Activated CD4-positive, alpha-beta T cell treated with anti-CD3 and anti-CD28 coated beads, Interleukin-2, amount 10 ng/mL, durations not matched to agents 24 days and 14 days (primary cell): ENCODE measurements at regions not wholly inside any gene's neighbourhood (a gene's known extent, or its start where the extent isn't known, plus 50 kb on each side); places are given as distances from the start of the nearest gene placed in this dataset.
"Not testable (repeated sequence)": the region's sequence is repeated elsewhere in the genome, so short reads cannot be mapped to it uniquely, and the experiment has no call there.

Experiments
- DNase-seq: peaks from one replicate; pipeline ENCODE4 v3.0.0; 2022
- H3K27ac Mint-ChIP-seq: one replicate; pipeline ENCODE4 v1.8.0; 2022; ENCODE audit warnings: mild to moderate bottlenecking, mixed read lengths
- H3K27me3 Mint-ChIP-seq: one replicate; pipeline ENCODE4 v1.8.0; 2022; ENCODE audit warnings: mixed read lengths
- H3K36me3 Mint-ChIP-seq: one replicate; pipeline ENCODE4 v1.8.0; 2022; ENCODE audit warnings: low read depth, mild to moderate bottlenecking, mixed read lengths
- H3K4me1 Mint-ChIP-seq: one replicate; pipeline ENCODE4 v1.8.0; 2021; ENCODE audit warnings: mixed read lengths
- H3K4me3 Mint-ChIP-seq: one replicate; pipeline ENCODE4 v1.8.0; 2022; ENCODE audit warnings: mild to moderate bottlenecking, moderate library complexity, mixed read lengths
- H3K9me3 Mint-ChIP-seq: one replicate; pipeline ENCODE4 v1.8.0; 2021; ENCODE audit warnings: mixed read lengths
- intact Hi-C: fragments of 100-400 bp; cut with micrococcal nuclease; formaldehyde crosslinking; loops from one replicate; pipeline ENCODE4 v1.15.1; 2023

DNA sequence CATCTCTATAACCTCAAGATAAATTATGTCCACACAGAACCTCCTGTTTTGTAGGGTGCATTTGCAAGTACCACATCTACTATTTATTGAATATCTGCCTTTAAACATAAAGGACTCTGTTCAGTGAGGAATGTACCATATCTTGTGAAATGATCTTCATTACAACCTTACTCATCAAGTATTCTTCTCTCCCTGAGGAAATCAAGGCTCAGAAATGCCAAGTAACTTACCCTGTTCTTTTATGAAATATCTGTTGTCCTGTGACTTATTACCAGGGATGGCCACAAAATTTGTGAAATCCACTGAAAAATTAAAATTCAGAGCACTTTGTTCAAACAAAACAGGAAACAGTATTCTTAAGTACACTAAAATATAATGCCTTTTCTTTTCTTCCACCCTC lies 366.7 kb downstream of the GALC start:
- DNase-seq: no peak
- no peaks in the 10 kb centered on the region for H3K4me1 Mint-ChIP-seq
- no peaks in the 10 kb centered on the region for H3K27me3 Mint-ChIP-seq
- H3K9me3 Mint-ChIP-seq: peaks cover 11% of the 10 kb centered on the region
- no peaks in the 10 kb centered on the region for H3K36me3 Mint-ChIP-seq
- no peak overlapping the region for H3K27ac Mint-ChIP-seq
- intact Hi-C loops: no loop called here
- H3K4me3 Mint-ChIP-seq: no peak overlapping the region

DNA sequence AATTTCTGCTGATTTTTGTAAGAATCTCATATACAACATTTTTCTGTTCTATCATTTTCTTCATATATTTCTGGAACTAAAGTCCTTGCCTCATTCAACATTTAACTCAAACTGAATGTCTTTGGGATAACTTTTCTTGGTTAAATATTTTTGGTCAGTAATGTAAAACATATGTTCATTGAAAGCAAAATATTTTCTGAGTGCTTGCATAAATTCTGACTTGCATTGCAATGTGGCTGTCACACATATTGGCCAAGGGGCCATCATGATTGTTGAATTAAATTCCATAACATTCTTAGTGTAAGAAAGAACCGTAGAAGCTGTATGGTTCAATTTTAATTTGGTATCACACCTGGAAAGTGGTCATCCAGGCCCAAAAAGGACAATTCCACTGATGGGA lies 369.4 kb downstream of the GALC start:
- intact Hi-C loops: no loop called here
- H3K27ac Mint-ChIP-seq: no peak overlapping the region
- no peaks in the 10 kb centered on the region for H3K36me3 Mint-ChIP-seq
- peaks cover 11% of the 10 kb centered on the region for H3K9me3 Mint-ChIP-seq
- H3K4me3 Mint-ChIP-seq: no peak overlapping the region
- no peaks in the 10 kb centered on the region for H3K27me3 Mint-ChIP-seq
- no peak for DNase-seq
- no peaks in the 10 kb centered on the region for H3K4me1 Mint-ChIP-seq

DNA sequence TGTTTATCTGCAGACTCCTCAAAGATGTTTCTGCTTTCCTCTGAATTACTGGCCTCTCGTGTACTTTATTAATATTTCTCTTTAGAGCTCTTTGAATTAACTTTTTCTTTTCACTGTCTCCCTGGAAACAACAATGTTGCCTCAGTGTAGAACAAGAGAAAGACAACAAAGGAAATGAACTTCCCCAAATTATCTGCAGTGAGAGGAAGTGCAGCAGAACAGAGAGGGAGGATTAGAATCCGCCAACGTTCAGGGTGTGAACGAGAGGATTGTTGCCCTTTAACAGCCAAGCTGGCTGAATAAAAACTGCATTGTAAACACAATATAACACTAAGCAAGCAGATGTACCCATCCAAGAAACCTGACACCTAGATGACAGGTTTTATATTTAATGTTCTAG lies 375.9 kb downstream of the GALC start:
- Mint-ChIP-seq H3K36me3 (no peaks in the 10 kb centered on the region), H3K9me3 (peaks cover 3% of the 10 kb centered on the region), H3K27ac (no peak overlapping the region), H3K4me1 (no peaks in the 10 kb centered on the region), H3K27me3 (peaks cover 1% of the 10 kb centered on the region), H3K4me3 (no peak overlapping the region)
- intact Hi-C loops: no loop called here
- no peak for DNase-seq

DNA sequence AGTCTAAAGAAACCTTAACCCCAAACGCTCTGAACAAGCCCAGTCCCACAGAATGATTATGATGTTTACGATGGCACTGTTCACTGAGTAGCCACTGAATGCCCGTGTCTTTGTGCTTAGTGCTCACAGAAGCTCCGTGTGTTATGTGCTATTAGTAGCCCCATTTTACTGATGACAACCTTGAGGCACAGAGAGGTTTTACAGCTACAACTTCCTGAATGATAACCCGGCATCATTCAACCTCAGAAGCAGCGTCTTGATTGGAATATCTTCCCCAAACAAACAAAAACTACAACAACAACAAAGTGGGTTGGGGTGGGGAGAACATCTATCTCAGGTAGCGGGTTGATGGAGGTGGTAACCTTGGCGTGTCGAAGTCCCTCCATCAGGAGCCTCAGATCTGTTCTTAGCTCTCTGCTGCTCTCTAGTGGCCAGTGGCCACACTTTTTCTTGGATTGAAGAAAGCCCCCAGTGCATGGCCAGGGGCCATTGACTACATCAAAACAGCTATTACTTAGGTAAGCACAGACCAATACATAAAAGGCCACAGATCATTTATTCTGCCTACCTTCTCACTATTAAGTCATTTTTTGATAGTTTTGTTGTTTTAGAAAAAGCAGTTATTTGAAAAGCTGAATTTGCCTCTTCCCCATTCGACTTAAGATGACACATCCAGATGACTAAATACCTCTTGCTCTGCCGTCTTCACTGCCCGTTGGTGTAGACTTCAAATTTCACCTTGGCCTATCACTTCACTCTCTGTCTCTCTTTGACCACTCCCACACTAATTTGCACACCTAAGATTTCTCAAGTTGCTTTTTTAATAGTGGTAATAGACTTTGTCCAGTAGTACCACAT lies 376.9 kb downstream of the GALC start:
- Mint-ChIP-seq H3K36me3 (no peaks in the 10 kb centered on the region), H3K4me1 (no peaks in the 10 kb centered on the region), H3K27me3 (peaks cover 1% of the 10 kb centered on the region), H3K4me3 (no peak overlapping the region), H3K27ac (no peak overlapping the region), H3K9me3 (no peaks in the 10 kb centered on the region)
- peak; percentile 77 for DNase-seq
- intact Hi-C loops: no loop called here

DNA sequence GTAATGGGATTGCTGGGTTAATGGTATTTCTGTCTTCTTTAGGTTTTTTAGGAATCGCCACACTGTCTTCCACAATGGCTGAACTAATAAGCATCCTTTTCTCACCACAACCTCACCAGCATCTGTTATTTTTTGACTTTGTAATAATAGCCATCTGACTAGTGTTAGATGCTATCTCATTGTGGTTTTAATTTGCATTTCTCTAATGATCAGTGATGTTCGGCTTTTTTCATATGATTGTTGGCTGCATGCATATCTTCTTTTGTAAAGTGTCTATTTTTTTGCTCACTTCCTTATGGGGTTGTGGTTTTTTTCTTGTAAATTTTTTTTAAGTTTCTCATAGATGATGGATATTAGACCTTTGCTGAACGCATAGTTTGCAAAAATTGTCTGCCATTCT lies 377.9 kb downstream of the GALC start:
- DNase-seq: no peak
- no peaks in the 10 kb centered on the region for H3K9me3 Mint-ChIP-seq
- peaks cover 1% of the 10 kb centered on the region for H3K27me3 Mint-ChIP-seq
- H3K27ac Mint-ChIP-seq: no peak overlapping the region
- intact Hi-C loops: no loop called here
- no peak overlapping the region for H3K4me3 Mint-ChIP-seq
- H3K4me1 Mint-ChIP-seq: no peaks in the 10 kb centered on the region
- H3K36me3 Mint-ChIP-seq: no peaks in the 10 kb centered on the region

DNA sequence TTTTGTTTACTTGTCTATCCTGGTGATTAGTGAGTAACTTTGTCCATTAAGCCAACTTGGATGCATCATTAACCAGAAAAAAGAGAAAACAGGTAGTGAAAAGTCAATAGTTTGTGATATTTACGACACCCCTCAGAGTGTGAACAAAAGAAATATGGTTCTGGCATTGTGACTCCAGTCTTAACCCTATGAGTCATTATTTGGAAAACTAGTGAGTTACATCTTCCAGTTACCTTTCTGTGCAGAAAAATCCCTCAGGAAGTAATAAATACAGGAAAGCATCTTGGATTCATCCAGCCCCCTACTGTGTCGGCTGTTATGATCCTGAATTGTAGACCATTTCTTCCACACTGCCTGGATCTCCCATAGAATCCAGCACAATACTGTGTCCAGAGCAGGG lies 379.1 kb downstream of the GALC start:
- DNase-seq: no peak
- Mint-ChIP-seq H3K4me1 (no peaks in the 10 kb centered on the region), H3K27ac (no peak overlapping the region), H3K27me3 (peaks cover 1% of the 10 kb centered on the region), H3K4me3 (no peak overlapping the region), H3K9me3 (no peaks in the 10 kb centered on the region), H3K36me3 (no peaks in the 10 kb centered on the region)
- intact Hi-C loops: no loop called here

DNA sequence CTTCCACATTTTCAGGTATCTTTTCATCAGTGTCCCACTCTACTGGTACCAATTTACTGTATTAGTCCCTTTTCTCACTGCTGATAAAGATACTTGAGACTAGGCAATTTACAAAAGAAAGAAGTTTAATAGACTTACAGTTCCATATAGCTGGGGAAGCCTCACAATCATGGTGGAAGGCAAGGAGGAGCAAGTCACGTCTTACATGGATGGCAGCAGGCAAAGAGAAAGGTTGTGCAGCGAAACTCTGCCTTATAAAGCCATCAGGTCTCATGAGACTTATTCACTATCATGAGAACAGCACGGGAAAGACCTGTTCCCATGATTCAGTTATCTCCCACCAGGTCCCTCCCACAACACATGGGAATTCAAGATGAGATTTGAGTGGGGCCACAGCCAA lies 385.9 kb downstream of the GALC start:
- H3K27me3 Mint-ChIP-seq, DNase-seq, H3K4me1 Mint-ChIP-seq, H3K4me3 Mint-ChIP-seq, H3K27ac Mint-ChIP-seq, H3K36me3 Mint-ChIP-seq, intact Hi-C loops: not testable (repeated sequence)
- peaks cover 12% of the 10 kb centered on the region for H3K9me3 Mint-ChIP-seq

DNA sequence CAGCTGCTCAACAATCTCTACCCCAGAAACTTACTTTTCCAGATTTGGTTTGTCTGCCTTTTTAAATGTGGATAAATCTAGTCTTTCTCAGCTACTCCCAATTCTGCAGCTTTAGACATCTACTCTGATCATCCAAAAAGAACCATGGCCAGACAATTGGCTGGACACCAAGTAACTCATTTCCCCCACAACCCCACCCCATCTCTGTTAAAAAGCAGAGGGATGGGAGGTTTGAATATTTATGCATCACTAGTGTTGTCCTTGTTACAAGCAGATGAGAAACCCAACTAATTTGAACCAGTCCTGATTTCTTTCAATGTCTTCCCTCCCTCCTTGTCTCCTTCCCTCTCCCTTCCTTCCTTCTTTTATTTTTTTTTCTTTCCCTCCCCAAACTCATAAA lies 391.9 kb downstream of the GALC start:
- intact Hi-C loops: no loop called here
- Mint-ChIP-seq H3K4me1 (no peaks in the 10 kb centered on the region), H3K27ac (no peak overlapping the region), H3K36me3 (no peaks in the 10 kb centered on the region), H3K9me3 (peaks cover 6% of the 10 kb centered on the region), H3K27me3 (no peaks in the 10 kb centered on the region), H3K4me3 (no peak overlapping the region)
- DNase-seq: no peak

DNA sequence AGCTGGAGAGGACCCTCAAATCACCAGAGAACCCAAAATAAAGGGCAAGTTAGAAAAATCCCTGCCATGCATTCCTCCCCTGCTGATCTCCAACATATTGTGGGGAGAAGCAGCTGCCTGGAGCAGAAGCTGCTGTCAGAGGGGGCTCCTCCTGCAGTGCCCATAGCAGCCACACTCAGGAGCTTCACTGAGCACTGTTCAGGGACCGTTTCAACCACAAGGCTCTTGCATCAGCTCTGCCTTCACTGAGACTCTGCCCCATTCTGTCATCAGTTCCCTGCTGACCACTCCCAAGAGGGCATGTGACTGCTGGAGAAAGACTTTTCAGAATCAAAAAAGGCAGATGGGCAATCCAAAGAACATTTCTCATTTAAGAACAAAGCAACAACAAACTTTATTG lies 392.7 kb downstream of the GALC start:
- no peak for DNase-seq
- H3K27ac Mint-ChIP-seq: no peak overlapping the region
- H3K9me3 Mint-ChIP-seq: peaks cover 3% of the 10 kb centered on the region
- H3K4me3 Mint-ChIP-seq: no peak overlapping the region
- no peaks in the 10 kb centered on the region for H3K4me1 Mint-ChIP-seq
- H3K27me3 Mint-ChIP-seq: no peaks in the 10 kb centered on the region
- intact Hi-C loops: no loop called here
- H3K36me3 Mint-ChIP-seq: no peaks in the 10 kb centered on the region

DNA sequence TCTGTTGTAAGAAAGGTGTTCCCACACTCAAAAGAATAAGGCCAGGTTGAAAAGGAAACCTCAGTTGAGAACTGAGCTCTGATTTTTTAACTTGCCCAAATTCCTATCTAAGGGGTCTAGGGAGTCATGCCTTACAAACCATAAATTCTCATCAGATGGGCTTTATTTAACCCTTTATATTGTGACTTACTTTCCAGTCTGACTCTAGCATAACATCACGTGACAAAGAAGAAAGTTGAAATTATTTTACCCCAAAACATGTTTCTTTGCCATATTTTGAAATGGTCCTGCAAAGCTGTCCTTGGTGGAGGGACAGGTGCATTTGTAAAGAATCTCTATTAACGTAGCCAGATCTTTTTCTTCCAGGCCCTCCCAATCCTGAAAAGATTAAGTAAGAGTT lies 411.7 kb downstream of the GALC start:
- Mint-ChIP-seq H3K27me3 (no peaks in the 10 kb centered on the region), H3K36me3 (no peaks in the 10 kb centered on the region), H3K27ac (no peak overlapping the region), H3K4me1 (no peaks in the 10 kb centered on the region), H3K4me3 (no peak overlapping the region), H3K9me3 (no peaks in the 10 kb centered on the region)
- DNase-seq: no peak
- intact Hi-C loops: no loop called here

DNA sequence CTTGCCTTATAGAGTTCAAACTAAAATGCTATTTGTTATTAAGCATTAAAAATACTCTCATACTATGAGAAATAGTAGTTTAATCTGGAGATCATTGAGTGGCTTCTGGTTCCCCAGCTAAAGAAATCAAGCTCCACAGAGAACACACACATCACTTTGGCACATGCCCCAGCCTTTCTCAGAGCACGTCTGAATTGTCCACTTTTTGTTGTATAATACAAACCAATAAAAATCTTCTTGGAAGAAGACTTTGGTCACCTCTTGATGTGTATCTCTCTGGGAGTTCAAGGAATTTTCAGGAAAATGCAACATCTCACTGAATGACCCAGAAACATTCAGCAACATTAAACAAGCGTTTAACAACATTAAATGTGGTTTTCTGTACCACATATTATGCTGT lies 413.9 kb downstream of the GALC start:
- no peaks in the 10 kb centered on the region for H3K9me3 Mint-ChIP-seq
- no peaks in the 10 kb centered on the region for H3K36me3 Mint-ChIP-seq
- no peak overlapping the region for H3K4me3 Mint-ChIP-seq
- no peak overlapping the region for H3K27ac Mint-ChIP-seq
- DNase-seq: no peak
- intact Hi-C loops: no loop called here
- H3K27me3 Mint-ChIP-seq: no peaks in the 10 kb centered on the region
- no peaks in the 10 kb centered on the region for H3K4me1 Mint-ChIP-seq

DNA sequence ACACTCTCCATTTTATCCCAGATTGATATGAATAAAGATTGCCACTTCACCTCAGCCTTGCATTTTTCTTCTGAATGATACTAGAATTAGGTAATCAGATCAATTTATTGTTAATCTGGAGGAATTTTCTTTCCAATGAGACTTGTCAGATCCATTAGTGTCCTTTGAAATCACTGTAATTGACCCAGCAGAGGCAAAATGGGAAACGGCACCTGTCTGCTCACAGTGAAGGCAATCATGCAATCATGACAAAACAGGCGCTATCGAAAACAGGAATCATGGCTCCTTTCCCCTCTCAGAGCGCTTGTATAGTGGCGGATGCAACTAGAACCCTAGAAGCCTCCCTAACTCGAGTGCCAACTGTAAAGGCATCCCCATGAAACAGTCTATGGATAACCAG lies 417.6 kb downstream of the GALC start:
- Mint-ChIP-seq H3K27ac (no peak overlapping the region), H3K9me3 (no peaks in the 10 kb centered on the region), H3K4me1 (no peaks in the 10 kb centered on the region), H3K27me3 (no peaks in the 10 kb centered on the region), H3K4me3 (no peak overlapping the region), H3K36me3 (no peaks in the 10 kb centered on the region)
- intact Hi-C loops: no loop called here
- no peak for DNase-seq

DNA sequence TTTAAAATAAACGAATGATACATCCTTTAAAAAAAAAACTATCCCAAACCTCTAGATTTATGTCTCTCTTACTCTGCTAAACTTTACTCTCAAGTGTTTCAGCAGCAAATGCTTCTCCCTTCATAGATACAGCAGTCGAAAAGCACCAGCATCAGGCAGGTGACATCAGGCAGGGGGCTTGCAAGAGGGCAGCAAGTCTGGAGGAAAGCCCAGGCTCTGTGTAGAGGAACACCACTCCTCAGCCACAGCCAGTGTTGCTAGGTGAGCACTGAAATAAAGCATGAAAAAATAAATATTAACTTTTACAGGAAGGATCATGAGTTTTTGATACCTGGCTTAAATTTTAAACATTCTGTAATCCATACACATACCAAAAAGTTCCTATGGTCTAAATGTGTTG lies 419.4 kb downstream of the GALC start:
- Mint-ChIP-seq H3K4me3 (no peak overlapping the region), H3K36me3 (no peaks in the 10 kb centered on the region), H3K27me3 (no peaks in the 10 kb centered on the region), H3K9me3 (no peaks in the 10 kb centered on the region), H3K4me1 (no peaks in the 10 kb centered on the region), H3K27ac (no peak overlapping the region)
- no peak for DNase-seq
- intact Hi-C loops: no loop called here

DNA sequence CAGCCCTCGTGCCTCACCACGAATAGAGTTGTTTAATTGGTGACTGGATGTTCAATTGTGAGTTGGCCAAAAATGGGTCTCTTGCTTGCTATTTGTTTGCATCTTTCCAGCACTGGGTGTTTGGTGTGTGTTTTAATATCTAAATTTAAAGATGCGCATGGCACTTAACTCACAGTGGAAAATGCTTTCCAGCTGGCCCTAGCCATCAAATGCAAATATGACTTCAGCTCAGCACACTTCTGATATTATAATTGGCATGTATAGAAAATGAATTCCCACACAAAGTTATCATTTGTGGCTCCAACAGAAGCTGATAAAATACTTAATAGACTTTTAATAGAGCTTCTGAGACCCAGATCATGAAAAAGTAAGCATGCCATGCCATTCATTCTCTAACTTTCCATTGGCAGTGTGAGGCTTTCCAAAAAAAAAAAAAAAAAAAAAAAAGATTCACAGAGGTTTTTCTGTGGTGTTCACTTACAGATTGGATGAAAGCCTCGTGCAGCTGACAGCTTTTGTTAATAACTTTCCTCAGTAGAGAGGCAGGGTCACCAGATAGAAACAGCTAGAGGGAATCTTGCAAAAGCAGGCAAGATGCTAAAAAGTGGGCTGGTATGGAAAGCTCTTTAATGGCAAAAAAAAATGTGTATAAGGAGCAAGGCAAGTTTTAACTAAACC lies 425.2 kb downstream of the GALC start:
- H3K9me3 Mint-ChIP-seq: peaks cover 10% of the 10 kb centered on the region
- H3K4me1 Mint-ChIP-seq: no peaks in the 10 kb centered on the region
- H3K27ac Mint-ChIP-seq: no peak overlapping the region
- DNase-seq: no peak
- no peak overlapping the region for H3K4me3 Mint-ChIP-seq
- H3K27me3 Mint-ChIP-seq: no peaks in the 10 kb centered on the region
- intact Hi-C loops: no loop called here
- no peaks in the 10 kb centered on the region for H3K36me3 Mint-ChIP-seq

DNA sequence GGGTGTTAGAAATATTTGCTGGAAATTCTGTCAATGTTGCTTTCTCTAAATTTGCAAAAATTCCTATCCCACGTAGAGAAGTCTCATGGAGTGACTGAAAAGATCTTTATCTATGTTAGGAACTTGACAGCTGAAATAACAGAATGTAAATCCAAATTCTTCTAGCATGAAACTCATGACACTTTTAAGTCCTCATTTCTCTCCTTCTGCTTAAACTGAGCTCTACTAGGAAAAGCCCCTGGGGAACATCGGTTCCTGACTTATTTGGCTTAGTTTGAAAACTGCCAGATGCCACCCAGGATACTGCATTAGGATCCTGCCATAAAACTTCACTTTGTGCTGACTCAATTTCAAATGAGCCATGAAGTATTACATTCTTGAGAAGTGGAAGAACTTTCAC lies 426.0 kb downstream of the GALC start:
- H3K4me1 Mint-ChIP-seq: no peaks in the 10 kb centered on the region
- no peaks in the 10 kb centered on the region for H3K27me3 Mint-ChIP-seq
- intact Hi-C loops: no loop called here
- no peak for DNase-seq
- peaks cover 10% of the 10 kb centered on the region for H3K9me3 Mint-ChIP-seq
- no peak overlapping the region for H3K4me3 Mint-ChIP-seq
- H3K36me3 Mint-ChIP-seq: no peaks in the 10 kb centered on the region
- no peak overlapping the region for H3K27ac Mint-ChIP-seq
